Activated CD4-positive, alpha-beta memory T cell treated with anti-CD3 and anti-CD28 coated beads, Interleukin-2, amount 10 ng/mL, durations not matched to agents 7 days and 5 days (primary cell): ENCODE measurements at regions not wholly inside any gene's neighbourhood (a gene's known extent, or its start where the extent isn't known, plus 50 kb on each side); places are given as distances from the start of the nearest gene placed in this dataset.
"Not testable (repeated sequence)": the region's sequence is repeated elsewhere in the genome, so short reads cannot be mapped to it uniquely, and the experiment has no call there.

Experiments
- CTCF ChIA-PET: fragments of 350-600 bp; sonication (Branson Sonifier 250); formaldehyde crosslinking; loops from one replicate; lab custom pipeline; 2021; ENCODE audit warnings: antibody characterized with exemption, inconsistent platforms; lab: Charles Lee
- POLR2A ChIA-PET: fragments of 350-600 bp; sonication (Branson Sonifier 250); formaldehyde crosslinking; loops from one replicate; lab custom pipeline; 2021; ENCODE audit warnings: antibody characterized with exemption; lab: Charles Lee
- DNase-seq: peaks from one replicate; pipeline ENCODE4 v3.0.0-alpha.2; 2020
- H3K27ac Mint-ChIP-seq: one replicate; pipeline ENCODE4 v1.8.0; 2021; ENCODE audit warnings: mild to moderate bottlenecking, mixed read lengths
- H3K27me3 Mint-ChIP-seq: one replicate; pipeline ENCODE4 v1.8.0; 2021; ENCODE audit warnings: mixed read lengths
- H3K36me3 Mint-ChIP-seq: one replicate; pipeline ENCODE4 v1.8.0; 2021; ENCODE audit warnings: low read depth, mixed read lengths
- H3K4me1 Mint-ChIP-seq: one replicate; pipeline ENCODE4 v1.8.0; 2021; ENCODE audit warnings: mixed read lengths
- H3K4me3 Mint-ChIP-seq: one replicate; pipeline ENCODE4 v1.8.0; 2021; ENCODE audit warnings: mild to moderate bottlenecking, mixed read lengths
- H3K9me3 Mint-ChIP-seq: one replicate; pipeline ENCODE4 v1.8.0; 2021; ENCODE audit warnings: mixed read lengths

- Mint-ChIP-seq H3K4me1 (no peaks in the 10 kb centered on the region), H3K9me3 (peaks cover 4% of the 10 kb centered on the region), H3K4me3 (no peak overlapping the region), H3K27me3 (no peaks in the 10 kb centered on the region), H3K36me3 (no peaks in the 10 kb centered on the region), H3K27ac (no peak overlapping the region)
- ChIA-PET CTCF (no interaction called here), POLR2A (no interaction called here)
- no peak for DNase-seq
Measured at GRCh38 chr18:34529358-34530335, 180.5 kb upstream of the DTNA start.

GRCh38 chr18:34531110-34531509 lies 179.0 kb upstream of the DTNA start:
- no peaks in the 10 kb centered on the region for H3K27me3 Mint-ChIP-seq
- H3K27ac Mint-ChIP-seq: no peak overlapping the region
- no peak overlapping the region for H3K4me3 Mint-ChIP-seq
- ChIA-PET POLR2A (no interaction called here), CTCF (no interaction called here)
- H3K9me3 Mint-ChIP-seq: peaks cover 6% of the 10 kb centered on the region
- no peaks in the 10 kb centered on the region for H3K36me3 Mint-ChIP-seq
- DNase-seq: no peak
- no peaks in the 10 kb centered on the region for H3K4me1 Mint-ChIP-seq

- H3K27me3 Mint-ChIP-seq, H3K9me3 Mint-ChIP-seq, DNase-seq, H3K27ac Mint-ChIP-seq, H3K4me1 Mint-ChIP-seq, H3K4me3 Mint-ChIP-seq, CTCF ChIA-PET, POLR2A ChIA-PET, H3K36me3 Mint-ChIP-seq: not testable (repeated sequence)
Measured at GRCh38 chr18:34534642-34535041, 175.5 kb upstream of the DTNA start.

- Mint-ChIP-seq H3K27me3 (no peaks in the 10 kb centered on the region), H3K36me3 (no peaks in the 10 kb centered on the region), H3K4me1 (no peaks in the 10 kb centered on the region), H3K27ac (no peak overlapping the region), H3K9me3 (no peaks in the 10 kb centered on the region), H3K4me3 (no peak overlapping the region)
- CTCF ChIA-PET: no interaction called here
- POLR2A ChIA-PET: no interaction called here
- DNase-seq: no peak
Measured at GRCh38 chr18:34540897-34541296, 169.2 kb upstream of the DTNA start.

- Mint-ChIP-seq H3K4me3 (no peak overlapping the region), H3K4me1 (no peaks in the 10 kb centered on the region), H3K27me3 (no peaks in the 10 kb centered on the region), H3K27ac (no peak overlapping the region), H3K9me3 (peaks cover 3% of the 10 kb centered on the region), H3K36me3 (no peaks in the 10 kb centered on the region)
- DNase-seq: no peak
- ChIA-PET POLR2A (no interaction called here), CTCF (no interaction called here)
Measured at GRCh38 chr18:34542625-34543024, 167.5 kb upstream of the DTNA start.

GRCh38 chr18:34543356-34543755 lies 166.7 kb upstream of the DTNA start:
- no peak for DNase-seq
- H3K4me1 Mint-ChIP-seq: no peaks in the 10 kb centered on the region
- no peak overlapping the region for H3K4me3 Mint-ChIP-seq

GRCh38 chr18:34543945-34544344 lies 166.2 kb upstream of the DTNA start:
- Mint-ChIP-seq H3K4me3 (no peak overlapping the region), H3K4me1 (no peaks in the 10 kb centered on the region), H3K27me3 (no peaks in the 10 kb centered on the region), H3K36me3 (no peaks in the 10 kb centered on the region), H3K27ac (no peak overlapping the region), H3K9me3 (peaks cover 3% of the 10 kb centered on the region)
- DNase-seq: no peak
- ChIA-PET CTCF (no interaction called here), POLR2A (no interaction called here)

More at GRCh38 chr18:34543356-34543755, 166.7 kb upstream of the DTNA start:
- CTCF ChIA-PET: no interaction called here
- POLR2A ChIA-PET: no interaction called here
- no peaks in the 10 kb centered on the region for H3K27me3 Mint-ChIP-seq
- H3K9me3 Mint-ChIP-seq: peaks cover 3% of the 10 kb centered on the region
- no peaks in the 10 kb centered on the region for H3K36me3 Mint-ChIP-seq
- H3K27ac Mint-ChIP-seq: no peak overlapping the region

GRCh38 chr18:34544930-34545329 lies 165.2 kb upstream of the DTNA start:
- H3K27ac Mint-ChIP-seq: no peak overlapping the region
- no peaks in the 10 kb centered on the region for H3K4me1 Mint-ChIP-seq
- ChIA-PET POLR2A (no interaction called here), CTCF (no interaction called here)
- H3K36me3 Mint-ChIP-seq: no peaks in the 10 kb centered on the region
- H3K4me3 Mint-ChIP-seq: no peak overlapping the region
- peaks cover 3% of the 10 kb centered on the region for H3K9me3 Mint-ChIP-seq
- H3K27me3 Mint-ChIP-seq: no peaks in the 10 kb centered on the region
- DNase-seq: no peak

- Mint-ChIP-seq H3K36me3 (no peaks in the 10 kb centered on the region), H3K27me3 (no peaks in the 10 kb centered on the region), H3K9me3 (peaks cover 3% of the 10 kb centered on the region), H3K27ac (no peak overlapping the region), H3K4me1 (no peaks in the 10 kb centered on the region), H3K4me3 (no peak overlapping the region)
- POLR2A ChIA-PET: no interaction called here
- DNase-seq: no peak
- CTCF ChIA-PET: no interaction called here
Measured at GRCh38 chr18:34548120-34548972, 161.8 kb upstream of the DTNA start.

GRCh38 chr18:34548973-34549294 lies 161.2 kb upstream of the DTNA start:
- Mint-ChIP-seq H3K4me1 (no peaks in the 10 kb centered on the region), H3K27me3 (no peaks in the 10 kb centered on the region), H3K27ac (no peak overlapping the region), H3K36me3 (no peaks in the 10 kb centered on the region), H3K4me3 (no peak overlapping the region), H3K9me3 (peaks cover 3% of the 10 kb centered on the region)
- no peak for DNase-seq
- CTCF ChIA-PET: no interaction called here
- POLR2A ChIA-PET: no interaction called here

- Mint-ChIP-seq H3K9me3 (peaks cover 3% of the 10 kb centered on the region), H3K4me1 (no peaks in the 10 kb centered on the region), H3K36me3 (no peaks in the 10 kb centered on the region), H3K27ac (no peak overlapping the region), H3K27me3 (no peaks in the 10 kb centered on the region), H3K4me3 (no peak overlapping the region)
- POLR2A ChIA-PET: no interaction called here
- no peak for DNase-seq
- CTCF ChIA-PET: no interaction called here
Measured at GRCh38 chr18:34549367-34549766, 160.7 kb upstream of the DTNA start.

- no peaks in the 10 kb centered on the region for H3K4me1 Mint-ChIP-seq
- H3K36me3 Mint-ChIP-seq: no peaks in the 10 kb centered on the region
- no peaks in the 10 kb centered on the region for H3K27me3 Mint-ChIP-seq
- peaks cover 3% of the 10 kb centered on the region for H3K9me3 Mint-ChIP-seq
- DNase-seq: no peak
- no peak overlapping the region for H3K4me3 Mint-ChIP-seq
- CTCF ChIA-PET: no interaction called here
- H3K27ac Mint-ChIP-seq: no peak overlapping the region
- POLR2A ChIA-PET: no interaction called here
Measured at GRCh38 chr18:34550156-34550555, 159.9 kb upstream of the DTNA start.

GRCh38 chr18:34550902-34551301 lies 159.2 kb upstream of the DTNA start:
- DNase-seq: no peak
- Mint-ChIP-seq H3K9me3 (peaks cover 5% of the 10 kb centered on the region), H3K36me3 (no peaks in the 10 kb centered on the region), H3K4me1 (no peaks in the 10 kb centered on the region), H3K27ac (no peak overlapping the region), H3K4me3 (no peak overlapping the region), H3K27me3 (no peaks in the 10 kb centered on the region)
- CTCF ChIA-PET: no interaction called here
- POLR2A ChIA-PET: no interaction called here
